ENCODE measurements at regions not wholly inside any gene's neighbourhood (a gene's known extent, or its start where the extent isn't known, plus 50 kb on each side); places are given as distances from the start of the nearest gene placed in this dataset.
"Not testable (repeated sequence)": the region's sequence is repeated elsewhere in the genome, so short reads cannot be mapped to it uniquely, and the experiment has no call there.

DNA sequence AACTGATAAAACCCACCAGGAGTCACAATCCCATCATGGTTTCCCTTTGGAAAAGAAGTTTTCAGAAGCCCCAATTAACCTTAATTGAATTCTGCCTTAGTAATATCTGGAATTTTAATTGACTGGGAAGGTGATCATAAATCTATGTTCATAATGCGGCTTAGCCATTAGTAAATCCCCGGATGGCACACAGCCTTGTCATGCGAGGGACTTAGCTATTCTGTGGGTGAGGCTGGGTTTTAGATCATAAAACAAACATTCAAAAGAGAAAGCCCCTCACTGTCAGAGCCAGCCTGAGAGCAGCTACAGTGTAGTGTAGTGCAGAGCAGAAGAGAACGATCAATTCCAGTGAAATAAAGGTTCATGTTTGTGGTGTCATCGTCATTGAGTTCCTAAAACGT is 124.0 kb upstream of the NOCT start:
- DNase-seq = peak; percentile 61

DNA sequence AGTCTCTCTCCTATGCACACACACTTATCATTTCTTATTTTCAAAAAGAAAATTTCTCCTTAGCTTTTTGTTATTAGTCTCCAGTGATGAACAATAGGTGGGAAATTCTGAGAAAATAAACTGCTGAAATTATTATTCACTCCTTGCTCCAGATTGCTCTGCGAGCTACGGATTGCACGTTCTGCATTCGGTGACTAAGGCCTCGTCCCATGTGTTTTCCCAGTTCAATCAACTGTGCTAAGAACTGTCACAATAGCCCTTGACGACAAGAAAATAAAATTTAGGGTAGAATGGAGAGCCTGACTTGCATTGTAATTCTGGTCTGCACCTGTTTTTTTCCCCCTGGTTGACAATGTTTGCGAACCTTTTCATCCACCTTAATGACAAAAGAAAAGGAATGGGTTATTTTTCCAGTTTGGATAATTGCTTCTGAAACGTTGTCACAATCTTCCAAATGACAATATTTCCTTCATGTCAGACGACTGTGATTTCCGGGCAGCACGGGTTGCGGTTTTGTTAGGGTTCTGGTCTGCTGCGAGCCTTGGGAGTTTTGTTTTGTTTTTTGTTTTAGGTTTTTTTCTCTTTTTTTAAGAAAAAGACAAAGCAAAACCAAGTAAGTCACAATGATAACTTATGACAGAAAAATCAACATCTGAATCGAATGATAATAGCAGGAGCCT is 124.5 kb upstream of the NOCT start:
- peak; percentile 78 for DNase-seq

DNA sequence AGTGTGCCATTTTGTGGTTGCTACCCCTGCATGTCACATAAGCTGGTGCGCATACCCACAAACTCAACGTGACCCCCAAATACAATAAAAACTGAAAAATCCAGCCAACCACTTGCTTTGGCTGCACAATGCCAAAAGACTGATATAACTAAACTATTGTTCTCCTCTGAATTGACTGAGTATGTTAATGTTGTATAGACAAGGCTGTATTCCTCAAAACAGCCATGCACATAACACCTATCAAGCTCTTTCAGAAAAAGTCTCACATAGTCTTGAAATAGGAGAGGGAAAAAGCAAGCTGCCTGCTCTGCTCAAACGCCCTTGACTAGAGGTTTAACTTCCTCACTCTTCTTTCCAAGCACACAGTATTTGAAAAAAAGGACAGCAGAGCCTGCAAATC is 126.4 kb upstream of the NOCT start:
- peak; percentile 39 for DNase-seq

DNA sequence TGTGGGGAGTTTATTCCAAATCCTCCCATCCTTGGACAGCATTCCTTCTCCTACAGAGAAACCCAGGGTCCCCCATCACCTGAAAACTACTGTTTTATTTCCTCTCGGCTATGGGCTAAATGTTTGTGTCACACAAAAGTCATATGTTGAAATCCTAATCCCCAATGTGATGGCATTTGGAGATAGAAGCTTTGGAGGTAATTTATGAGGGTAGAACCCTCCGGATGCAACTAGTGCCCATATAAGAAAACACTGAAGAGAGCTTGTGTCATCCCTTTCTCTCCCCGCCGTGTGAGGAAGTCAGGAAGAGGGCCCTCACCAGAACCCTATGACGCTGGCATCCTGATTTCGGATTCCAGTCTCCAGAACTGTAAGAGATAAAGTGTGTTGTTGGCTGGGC is 127.8 kb upstream of the NOCT start:
- no peak for DNase-seq

DNA sequence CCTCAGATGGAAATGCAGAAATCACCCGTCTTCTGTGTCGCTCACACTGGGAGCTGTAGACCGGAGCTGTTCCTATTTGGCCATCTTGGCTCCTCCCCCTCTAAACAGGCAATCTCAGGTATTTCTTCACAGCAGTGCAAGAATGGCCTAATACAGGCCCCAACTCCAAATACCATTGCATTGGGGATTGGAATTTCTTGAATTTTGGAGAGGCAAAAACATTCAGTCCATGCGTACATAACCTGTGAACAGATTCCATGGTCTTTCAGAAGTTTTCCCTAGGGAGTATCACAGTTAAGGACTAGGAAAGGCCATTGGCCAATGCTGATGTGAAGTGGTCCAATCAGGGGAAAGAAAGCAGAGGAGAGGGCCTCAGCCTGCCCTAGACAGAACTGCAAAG is 128.2 kb upstream of the NOCT start:
- DNase-seq = no peak

DNA sequence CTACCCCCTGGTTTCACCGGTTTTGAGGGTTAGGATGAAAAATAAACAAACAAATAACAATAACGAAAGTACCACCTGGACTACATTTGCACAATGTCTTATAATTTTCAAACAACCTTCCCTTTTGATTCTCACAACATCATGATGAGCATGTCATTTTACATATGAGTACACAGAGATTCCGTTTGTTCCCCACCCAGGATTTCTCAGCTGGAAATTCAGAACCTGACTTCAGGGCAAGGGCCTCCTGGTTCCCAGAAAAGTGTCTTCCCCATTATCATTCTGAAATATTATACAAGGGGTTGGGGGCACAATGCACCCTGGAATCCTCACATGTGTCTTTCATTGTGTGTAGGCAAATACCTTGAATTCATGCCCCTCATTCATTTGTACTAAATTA is 135.8 kb upstream of the NOCT start:
- DNase-seq = no peak

DNA sequence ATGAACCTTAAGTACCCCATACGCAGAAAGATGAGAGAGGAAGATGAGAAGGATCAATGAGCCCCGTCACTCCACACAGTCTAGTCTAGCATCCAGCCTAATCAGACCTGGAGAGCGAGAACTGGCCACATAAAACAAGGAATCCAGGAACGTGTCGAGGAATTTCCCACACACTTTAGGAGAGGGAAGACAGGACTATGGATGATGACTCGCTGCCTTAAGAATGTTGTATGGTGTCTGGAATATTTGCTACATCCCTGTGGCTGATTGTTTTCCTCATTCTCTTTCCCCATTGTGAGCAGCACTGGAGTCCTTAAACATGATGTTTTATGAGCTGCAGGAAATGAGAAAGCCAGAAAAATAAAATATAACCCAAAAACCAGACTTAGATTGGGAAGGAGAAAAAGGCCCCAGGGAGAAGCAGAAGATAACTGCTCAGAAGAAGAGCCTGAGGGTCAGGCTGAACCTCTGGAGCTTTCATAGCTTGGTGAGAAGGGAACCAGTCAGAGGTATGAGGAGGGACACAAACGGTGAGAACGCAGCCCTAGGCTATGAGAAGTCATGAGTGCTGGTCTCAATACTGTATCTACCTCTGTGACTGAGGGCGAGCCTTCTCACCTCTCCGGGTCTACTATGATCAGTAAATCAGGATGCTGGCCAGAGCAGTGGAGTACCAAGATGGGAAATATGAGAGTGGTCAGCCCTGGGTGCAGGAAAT is 139.5 kb upstream of the NOCT start:
- DNase-seq = no peak

DNA sequence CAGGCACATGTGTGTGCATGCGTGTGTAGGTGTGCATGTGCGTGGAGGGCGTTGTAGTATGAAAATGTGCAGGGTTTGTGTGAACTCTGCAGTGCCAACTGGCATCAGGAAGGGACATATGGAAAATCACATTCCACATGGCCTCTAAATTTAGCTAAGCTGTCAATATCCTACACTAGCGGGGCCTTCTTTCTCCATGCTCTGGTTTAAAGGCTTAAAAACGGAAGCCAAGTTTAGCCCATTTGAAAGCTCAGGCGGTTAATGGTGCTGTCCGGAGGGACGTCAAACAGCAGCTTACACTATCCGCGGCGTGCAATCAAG is 144.1 kb upstream of the NOCT start:
- no peak for DNase-seq

DNA sequence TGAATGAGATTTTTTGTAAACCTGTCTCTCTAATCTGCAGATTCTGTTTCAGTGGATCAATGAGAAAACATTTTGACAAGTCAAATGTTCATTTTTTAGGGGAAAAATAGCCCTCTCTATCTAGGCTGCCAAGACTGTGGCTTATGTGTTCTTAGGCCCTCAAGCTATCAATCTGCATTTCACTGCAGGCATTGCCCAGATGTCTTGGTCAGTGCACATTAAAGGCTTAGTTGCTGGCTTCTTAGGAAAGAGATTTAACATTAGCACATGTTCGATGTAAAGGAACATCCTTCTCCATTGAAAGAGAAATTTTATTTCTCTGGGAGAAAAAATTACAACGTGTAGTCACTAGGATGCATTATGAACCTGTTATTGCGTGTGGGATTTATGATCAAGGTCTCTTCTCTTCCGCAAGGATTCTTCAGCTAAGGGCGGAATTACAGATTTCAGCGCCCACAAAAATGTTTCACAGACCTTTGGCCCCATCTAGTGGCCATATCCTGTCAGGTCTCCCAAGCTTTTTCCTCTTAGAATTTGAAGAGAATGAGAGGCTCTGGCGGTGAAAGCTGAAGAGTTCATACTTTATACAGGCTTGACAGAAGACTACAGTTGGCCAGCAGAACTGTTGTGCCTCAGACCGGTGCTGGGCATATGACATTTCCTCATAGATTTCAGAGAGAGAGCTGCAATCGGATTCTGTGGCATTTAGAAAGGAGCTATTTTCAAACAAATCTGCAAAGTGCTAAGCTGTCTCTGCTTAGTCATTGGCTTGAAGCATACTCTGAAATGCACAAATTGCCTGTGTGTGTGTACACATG is 144.6 kb upstream of the NOCT start:
- DNase-seq = peak; percentile 71

DNA sequence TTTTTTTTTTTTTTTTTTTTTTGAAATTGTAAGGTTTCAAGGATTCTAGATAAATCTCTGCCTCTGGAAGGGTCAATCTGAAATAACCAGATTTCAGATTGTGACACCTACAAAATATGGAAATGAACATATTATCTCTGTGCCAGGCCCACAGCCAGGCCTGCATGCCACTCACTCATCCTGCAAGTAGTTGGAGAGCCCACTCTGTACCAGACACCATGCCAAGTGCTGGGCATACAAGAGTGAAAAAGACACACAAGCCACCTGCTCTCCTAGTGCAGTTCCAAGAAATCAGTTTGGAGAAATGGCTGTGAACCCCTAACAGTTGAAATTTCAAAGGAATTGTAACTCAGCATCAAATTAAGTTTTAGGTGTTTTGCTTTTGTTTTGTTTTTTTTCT is 145.9 kb upstream of the NOCT start:
- peak; percentile 58 for DNase-seq

DNA sequence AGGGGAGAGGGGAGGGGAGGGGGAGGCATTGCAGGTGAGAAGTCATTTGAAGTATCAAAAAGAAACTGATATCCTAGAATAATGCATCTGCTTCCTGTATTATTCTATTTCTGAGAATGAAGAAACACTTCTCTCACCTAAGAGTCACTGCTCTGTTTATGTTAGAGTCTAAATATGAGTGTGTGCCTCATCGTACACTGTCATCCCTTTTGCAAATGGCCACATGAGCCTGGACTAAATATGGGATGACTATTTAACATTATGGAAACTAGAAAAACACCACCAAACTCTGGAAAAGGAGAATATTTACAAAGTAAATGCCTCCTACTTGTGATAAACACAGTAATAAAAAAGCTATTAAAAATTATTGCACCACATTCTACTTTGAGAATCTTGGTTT is 146.4 kb upstream of the NOCT start:
- DNase-seq = peak; percentile 22

DNA sequence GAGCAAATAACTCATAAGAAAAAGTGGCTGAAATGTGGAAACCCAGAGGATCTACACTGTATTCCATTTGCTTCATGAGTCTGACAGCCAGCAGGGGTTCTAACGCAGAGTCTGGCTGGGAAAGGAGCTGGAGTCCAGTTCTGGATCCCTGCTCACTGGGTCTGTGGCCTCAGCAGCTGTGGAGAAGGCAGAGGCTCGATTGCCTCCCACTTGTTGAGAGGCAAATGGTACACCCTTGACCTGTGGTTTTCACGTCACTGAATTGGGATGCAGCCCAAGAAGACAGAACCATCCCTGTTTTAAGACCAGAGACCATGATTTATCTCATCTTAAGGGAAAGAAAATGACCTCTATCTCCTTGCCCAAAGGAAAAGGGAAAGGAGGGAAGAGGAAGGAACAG is 147.0 kb upstream of the NOCT start:
- no peak for DNase-seq

DNA sequence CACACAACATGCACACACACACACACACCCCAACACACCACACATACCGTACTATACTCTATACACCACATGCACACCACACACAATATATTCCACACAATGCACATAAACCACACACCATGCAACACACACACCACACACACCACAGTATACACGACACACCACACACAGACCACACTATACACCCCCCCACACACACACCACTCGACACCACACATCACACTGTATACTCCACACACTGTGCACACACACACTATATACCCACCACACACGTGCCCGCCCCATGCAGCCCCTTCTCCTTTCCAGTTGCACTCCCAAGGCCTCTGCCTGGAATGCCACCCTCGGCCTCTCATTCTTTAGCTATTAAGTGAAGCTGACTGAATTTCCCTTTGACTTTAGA is 148.2 kb upstream of the NOCT start:
- no peak for DNase-seq

DNA sequence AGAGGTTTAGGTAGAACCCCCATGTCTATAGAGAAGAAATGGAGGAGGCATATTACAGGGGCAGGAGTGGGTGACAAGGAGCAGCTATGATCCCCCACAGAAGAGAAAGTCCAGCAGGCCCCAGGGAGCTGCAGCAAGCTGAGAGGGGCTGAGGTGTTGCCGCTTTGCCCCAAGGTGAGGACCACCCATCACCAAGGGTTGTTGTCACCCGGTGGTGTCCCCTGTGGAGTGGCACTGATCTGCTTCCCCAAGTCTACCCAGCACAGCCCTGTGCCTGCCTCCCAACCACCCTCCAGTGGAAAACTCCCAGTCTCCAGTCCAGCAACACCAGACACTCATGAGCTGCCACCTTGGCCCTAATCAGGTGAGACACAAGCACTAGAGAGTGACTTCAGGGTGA is 149.3 kb upstream of the NOCT start:
- no peak for DNase-seq

DNA sequence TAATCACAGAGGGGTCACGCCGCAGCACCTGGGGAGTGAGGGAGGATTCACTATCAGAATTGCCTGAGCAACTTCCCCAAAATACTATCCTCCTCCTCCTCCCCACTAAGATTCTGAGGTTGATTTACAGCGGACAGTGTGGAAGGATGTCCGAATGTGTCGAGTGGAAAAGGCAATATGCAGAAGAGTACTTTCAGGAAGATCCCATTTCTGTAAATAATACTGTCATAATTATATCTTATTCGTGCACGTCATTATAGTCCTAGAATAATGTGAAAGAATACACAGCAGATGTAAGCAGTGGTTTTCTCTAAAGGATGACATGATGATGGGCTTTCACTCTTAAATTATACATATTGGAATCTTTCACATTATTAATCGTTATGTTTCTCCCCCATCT is 149.8 kb upstream of the NOCT start:
- DNase-seq = no peak

DNA sequence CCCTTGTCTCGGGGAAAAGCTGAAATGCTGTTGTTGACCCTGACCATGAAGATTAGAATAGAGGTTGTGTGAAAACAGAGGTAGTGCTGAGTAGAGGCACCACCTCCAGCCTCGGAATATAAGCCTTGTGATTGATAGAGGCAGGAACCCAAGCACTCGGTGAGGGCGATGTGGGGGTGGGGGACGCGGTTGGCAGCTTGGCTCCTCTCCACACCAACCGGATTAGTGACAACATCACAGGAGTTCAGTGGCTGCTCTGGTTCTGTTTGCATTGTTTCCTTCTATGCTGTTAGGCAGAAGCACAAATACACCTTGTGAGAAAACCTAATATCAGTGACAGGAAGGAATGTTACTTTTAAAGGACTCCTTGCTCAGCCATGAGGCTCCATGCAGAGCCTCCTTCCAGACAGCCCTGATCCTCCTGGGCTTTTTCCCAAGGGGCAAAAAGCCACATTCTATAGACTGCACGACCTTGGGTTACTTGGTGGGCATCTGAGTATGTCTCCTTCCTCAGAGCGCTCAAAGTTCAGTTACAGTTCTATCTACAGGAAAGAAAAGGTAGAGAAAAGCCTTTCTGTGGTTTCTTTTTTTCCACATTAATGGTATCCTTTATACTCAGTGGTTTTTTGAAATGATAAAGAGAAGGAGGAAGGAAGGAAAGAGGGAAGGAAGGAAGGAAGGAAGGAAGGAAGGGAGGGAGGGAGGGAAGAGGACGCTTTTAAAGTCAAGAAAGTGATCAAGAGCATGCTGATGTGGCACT is 150.4 kb upstream of the NOCT start:
- no peak for DNase-seq

DNA sequence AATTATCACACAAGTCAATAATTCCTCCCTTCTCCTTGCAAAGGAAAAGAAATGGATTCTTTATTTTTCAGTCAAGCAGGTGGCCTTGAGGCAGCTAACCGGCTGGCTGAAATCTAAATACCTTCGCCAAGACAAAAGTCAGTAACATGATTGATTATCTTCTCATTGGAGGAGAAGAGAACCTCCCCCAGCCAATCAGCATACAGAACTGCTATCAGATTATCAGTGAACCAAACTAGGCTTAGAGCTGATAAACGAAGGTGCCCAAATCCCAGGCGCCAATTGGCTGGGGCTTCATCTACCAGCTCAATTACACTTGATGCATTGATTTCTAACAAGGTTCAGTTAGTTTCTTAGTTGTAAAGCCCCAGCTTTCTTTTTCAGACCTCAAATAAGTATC is 152.4 kb upstream of the NOCT start:
- no peak for DNase-seq

DNA sequence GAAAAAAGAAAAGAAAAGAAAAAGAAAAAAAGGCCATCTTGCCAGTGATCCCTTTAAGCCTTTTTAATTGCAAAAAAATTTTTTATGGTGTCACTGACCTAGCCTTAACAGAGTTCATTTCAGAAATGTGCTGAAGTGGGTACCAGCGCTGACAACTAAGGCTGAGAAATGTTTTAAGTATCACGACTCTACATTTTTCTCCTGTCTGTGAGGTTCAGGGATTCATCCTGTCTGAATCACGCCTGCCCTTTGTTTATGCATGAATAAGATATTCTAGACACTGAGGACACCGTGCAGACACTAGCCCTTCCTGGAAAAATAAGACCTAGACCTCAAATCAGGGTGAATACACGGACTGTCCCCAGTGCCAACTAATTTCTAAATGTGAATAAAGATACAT is 154.4 kb upstream of the NOCT start:
- no peak for DNase-seq

DNA sequence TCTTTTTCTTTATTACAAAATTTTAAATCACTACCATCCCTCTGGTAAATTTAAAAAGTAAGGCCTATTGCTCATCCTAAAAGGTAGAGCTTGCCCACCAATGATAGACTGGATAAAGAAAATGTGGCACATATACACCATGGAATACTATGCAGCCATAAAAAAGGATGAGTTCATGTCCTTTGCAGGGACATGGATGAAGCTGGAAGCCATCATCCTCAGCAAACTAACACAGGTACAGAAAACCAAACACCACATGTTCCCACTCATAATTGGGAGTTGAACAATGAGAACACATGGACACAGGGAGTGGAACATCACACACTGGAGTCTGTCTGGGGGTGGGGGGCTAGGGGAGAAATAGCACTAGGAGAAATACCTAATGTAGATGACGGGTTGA is 155.2 kb upstream of the NOCT start:
- not testable (repeated sequence) for DNase-seq

DNA sequence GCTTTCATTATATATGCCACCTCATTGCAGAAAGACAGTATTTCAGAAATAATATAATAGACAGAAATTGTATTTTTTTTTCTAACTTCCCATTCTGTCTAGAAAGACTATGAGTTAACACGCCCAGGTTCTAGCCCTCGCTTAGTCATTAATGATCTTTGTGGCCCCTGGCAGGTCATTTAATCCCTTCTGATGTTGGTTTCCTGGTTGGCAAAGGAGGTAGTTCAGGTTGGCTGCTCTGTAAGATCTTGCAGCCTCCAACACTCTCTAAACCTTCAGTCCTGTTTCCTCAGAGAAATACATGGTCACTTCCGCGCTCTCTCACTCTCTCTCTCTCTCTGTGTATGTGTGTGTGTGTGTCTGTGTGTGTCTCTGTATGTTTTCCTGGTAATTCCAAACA is 156.3 kb upstream of the NOCT start:
- no peak for DNase-seq

DNA sequence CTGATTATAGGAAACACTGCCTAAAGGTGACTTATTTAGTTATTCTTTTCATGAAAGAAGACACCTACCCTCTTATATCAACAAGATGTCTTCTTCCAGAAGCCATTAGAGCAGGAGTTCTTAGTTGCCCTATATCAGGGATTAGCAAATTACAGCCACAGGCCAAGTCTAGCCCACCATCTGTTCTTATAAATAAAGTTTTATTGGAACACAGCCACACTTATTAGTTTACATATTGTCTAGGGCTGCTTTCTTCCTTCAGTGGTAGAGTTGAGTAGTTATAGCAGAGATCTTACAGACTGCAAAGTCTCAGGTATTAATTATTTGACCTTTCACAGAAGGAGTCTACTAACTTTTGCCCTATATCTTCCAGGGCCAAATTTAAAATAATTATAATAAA is 157.2 kb upstream of the NOCT start:
- no peak for DNase-seq

DNA sequence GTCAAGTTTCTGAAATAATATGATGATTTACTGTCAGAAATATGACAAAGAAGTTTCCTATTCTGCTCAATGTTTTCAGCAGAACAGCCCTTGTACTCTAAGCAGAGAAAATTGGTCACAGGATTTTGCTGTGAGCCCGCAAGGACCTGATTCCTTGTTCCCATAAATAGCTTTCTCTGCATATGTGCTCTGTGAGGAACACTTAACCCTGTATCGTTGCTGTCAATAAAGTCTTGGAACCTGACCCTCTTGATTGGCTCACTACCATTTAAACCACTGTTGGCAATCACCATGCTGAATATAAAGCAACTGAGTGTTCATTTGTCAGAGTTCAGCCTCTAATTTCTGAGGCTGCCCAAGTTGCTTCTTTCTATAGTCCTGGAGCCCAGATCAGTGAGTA is 158.2 kb upstream of the NOCT start:
- no peak for DNase-seq

DNA sequence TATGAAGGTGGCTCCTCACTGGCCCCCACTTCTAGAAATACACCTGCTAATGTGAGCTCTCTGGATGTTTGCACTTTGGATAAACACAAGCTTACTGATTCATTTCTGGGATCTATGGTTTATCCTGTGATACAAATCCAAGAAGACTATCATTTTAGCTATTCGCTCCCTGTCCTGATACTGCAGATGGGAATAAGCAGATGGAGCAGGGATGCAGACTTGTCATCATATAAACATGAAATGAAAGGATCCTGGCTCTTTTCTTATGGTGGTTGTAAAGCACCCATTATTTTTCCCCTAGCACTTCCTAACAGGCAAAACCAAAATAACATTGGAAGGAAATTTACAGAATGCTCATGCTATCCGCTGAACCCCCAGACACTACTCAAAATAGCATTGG is 162.9 kb upstream of the NOCT start:
- DNase-seq = no peak
